Keratinocyte (primary cell): ENCODE measurements at regions not wholly inside any gene's neighbourhood (a gene's known extent, or its start where the extent isn't known, plus 50 kb on each side); places are given as distances from the start of the nearest gene placed in this dataset.
A peak's percentile ranks its signal among the peaks of the same experiment; 100 is the strongest.

Source experiments
- DNase-seq: peaks from one replicate; pipeline ENCODE4 v3.0.0-alpha.2; 2011; ENCODE audit warnings: low read depth, missing footprints, low spot score
- FAIRE-seq: peaks from 2 replicates; lab custom pipeline; 2011; peaks lifted over from hg19 to GRCh38; lab: Jason Lieb, UNC
- H2AFZ ChIP-seq: 2 replicates; pipeline ENCODE4 v1.6.0; 2012; ENCODE audit warnings: low read length, control low read depth, inconsistent platforms; ENCODE audit not compliant: control insufficient read depth
- H3K27ac ChIP-seq: 2 replicates; pipeline ENCODE4 v1.5.1; 2011; ENCODE audit warnings: low read length; ENCODE audit not compliant: control insufficient read depth, insufficient read depth
- H3K27me3 ChIP-seq: 3 replicates; pipeline ENCODE4 v1.6.0; 2011; ENCODE audit warnings: low read length; ENCODE audit not compliant: control insufficient read depth, insufficient read depth; ENCODE audit errors: extremely low read depth
- H3K36me3 ChIP-seq, 2 experiments: 2 replicates in 1 of 2; 3 replicates in 1 of 2; pipeline ENCODE4 v1.5.1; 2011; ENCODE audit warnings: low read length in 2 of 2, mild to moderate bottlenecking in 1 of 2; ENCODE audit not compliant: control insufficient read depth in 2 of 2, insufficient read depth in 2 of 2; ENCODE audit errors: extremely low read depth in 1 of 2
- H3K4me1 ChIP-seq: 3 replicates; pipeline ENCODE4 v1.5.1; 2011; ENCODE audit warnings: low read length; ENCODE audit not compliant: control insufficient read depth, insufficient read depth; ENCODE audit errors: extremely low read depth
- H3K4me2 ChIP-seq: 3 replicates; pipeline ENCODE4 v1.6.0; 2011; ENCODE audit warnings: low read depth, low read length; ENCODE audit not compliant: control insufficient read depth, insufficient read depth; ENCODE audit errors: extremely low read depth
- H3K4me3 ChIP-seq, 3 experiments: fragments of 200-600 bp in 1 of 3; sonication (generic) in 1 of 3; 2 replicates in 2 of 3; 3 replicates in 1 of 3; pipeline ENCODE4 v1.5.1; 2011 to 2016; ENCODE audit warnings: low read length in 3 of 3, mild to moderate bottlenecking in 3 of 3, control low read depth in 2 of 3, inconsistent platforms in 1 of 3, low read depth in 1 of 3, mixed read lengths in 1 of 3, mixed run types in 1 of 3, moderate library complexity in 1 of 3; ENCODE audit not compliant: control insufficient read depth in 2 of 3, insufficient read depth in 2 of 3; ENCODE audit errors: extremely low read depth in 1 of 3
- H3K79me2 ChIP-seq: 2 replicates; pipeline ENCODE4 v1.6.0; 2012; ENCODE audit warnings: low read length; ENCODE audit not compliant: control insufficient read depth, insufficient read depth
- H3K9ac ChIP-seq: 3 replicates; pipeline ENCODE4 v1.6.0; 2011; ENCODE audit warnings: low read length; ENCODE audit not compliant: control insufficient read depth, insufficient read depth; ENCODE audit errors: extremely low read depth
- H3K9me1 ChIP-seq: 3 replicates; pipeline ENCODE4 v1.6.0; 2011; ENCODE audit warnings: low read length; ENCODE audit not compliant: control insufficient read depth, insufficient read depth; ENCODE audit errors: extremely low read depth
- H3K9me3 ChIP-seq: 2 replicates; pipeline ENCODE4 v1.5.1; 2012; ENCODE audit warnings: low read depth, low read length; ENCODE audit not compliant: control insufficient read depth
- H4K20me1 ChIP-seq: 3 replicates; pipeline ENCODE4 v1.6.0; 2011; ENCODE audit warnings: low read length; ENCODE audit not compliant: control insufficient read depth, insufficient read depth; ENCODE audit errors: extremely low read depth
- CTCF ChIP-seq, 3 experiments: IDR thresholded peaks in 1 of 3; conservative IDR thresholded peaks in 1 of 3; optimal IDR thresholded peaks in 1 of 3; 2 replicates in 2 of 3; 3 replicates in 1 of 3; pipeline versions ENCODE3 to v1.5.1; 2011; ENCODE audit warnings: low read length in 3 of 3, mild to moderate bottlenecking in 3 of 3, moderate library complexity in 2 of 3, control low read depth in 1 of 3, inconsistent platforms in 1 of 3; ENCODE audit not compliant: insufficient read depth in 2 of 3; ENCODE audit errors: extremely low read depth in 1 of 3
- EZH2 ChIP-seq: IDR thresholded peaks from one replicate; pipeline ENCODE4 v1.6.1; 2012; ENCODE audit warnings: inconsistent platforms, mild to moderate bottlenecking, low read length, moderate library complexity
- dilution Hi-C: fragments of 300-500 bp; cut with MboI; formaldehyde crosslinking; loops from one replicate; pipeline ENCODE4 v1.7.0; 2020; ENCODE audit warnings: low sequenced_read_pairs; ENCODE audit not compliant: extremely low pct_ligation_motif_present

- dilution Hi-C loops: loop anchor here (25.0 kb wide), 1 partner anchor 787 kb away; no protein-coding TSS in a partner anchor
- FAIRE-seq (peak; percentile 26), DNase-seq (no peak)
These were observed 105.1 kb upstream of the TMEM260 start for GRCh38 chr14:56474419-56475022.

GRCh38 chr14:56482310-56482911 lies 97.2 kb upstream of the TMEM260 start:
- H3K4me3 ChIP-seq: no peak overlapping the region
- no peaks in the 10 kb centered on the region for H3K9me1 ChIP-seq
- DNase-seq (no peak), FAIRE-seq (no peak)
- peak in 2 of 3 experiments; percentile 12 to 33 for TF ChIP-seq CTCF (optimal IDR thresholded peaks at IDR 0.05 in 1 of 3, IDR thresholded peaks at IDR 0.05 in 1 of 3, conservative IDR thresholded peaks at IDR 0.05 in 1 of 3; ENCODE audit: extremely low read depth in 1 of 3, insufficient read depth in 2 of 3, low read length in 3 of 3)
- no peak for TF ChIP-seq EZH2
- H3K4me2 ChIP-seq: no peak overlapping the region
- H3K27me3 ChIP-seq: no peaks in the 10 kb centered on the region
- H3K9me3 ChIP-seq: no peaks in the 10 kb centered on the region
- H3K27ac ChIP-seq: no peak overlapping the region
- H2AFZ ChIP-seq: no peak overlapping the region
- H3K4me1 ChIP-seq: no peaks in the 10 kb centered on the region
- no peak overlapping the region for H3K9ac ChIP-seq
- dilution Hi-C loops: no loop called here
- no peaks in the 10 kb centered on the region for H3K79me2 ChIP-seq
- no peaks in the 10 kb centered on the region for H3K36me3 ChIP-seq
- no peaks in the 10 kb centered on the region for H4K20me1 ChIP-seq

More at GRCh38 chr14:56474419-56475022, 105.1 kb upstream of the TMEM260 start:
- no peaks in the 10 kb centered on the region for H4K20me1 ChIP-seq
- H2AFZ ChIP-seq: no peak overlapping the region
- no peaks in the 10 kb centered on the region for H3K27me3 ChIP-seq
- no peaks in the 10 kb centered on the region for H3K9me3 ChIP-seq
- no peak overlapping the region for H3K4me2 ChIP-seq
- H3K79me2 ChIP-seq: no peaks in the 10 kb centered on the region
- H3K9ac ChIP-seq: no peak overlapping the region
- H3K9me1 ChIP-seq: no peaks in the 10 kb centered on the region
- H3K27ac ChIP-seq: no peak overlapping the region
- TF ChIP-seq CTCF (optimal IDR thresholded peaks at IDR 0.05 in 1 of 3, IDR thresholded peaks at IDR 0.05 in 1 of 3, conservative IDR thresholded peaks at IDR 0.05 in 1 of 3; ENCODE audit: extremely low read depth in 1 of 3, insufficient read depth in 2 of 3, low read length in 3 of 3): peak; percentile 45 to 74 (median 71)
- TF ChIP-seq EZH2: no peak
- H3K4me3 ChIP-seq: no peak overlapping the region
- H3K36me3 ChIP-seq: no peaks in the 10 kb centered on the region
- H3K4me1 ChIP-seq: no peaks in the 10 kb centered on the region
